Heart left ventricle (tissue), 16 donors: ENCODE measurements at regions not wholly inside any gene's neighbourhood (a gene's known extent, or its start where the extent isn't known, plus 50 kb on each side); places are given as distances from the start of the nearest gene placed in this dataset.

Experiments used
- ATAC-seq, 4 donors: fragments of 200-7000 bp; cut with Tn5 transposase; one replicate each; pipeline ENCODE4 v1.9.1; 2020 to 2022; ENCODE audit warnings: moderate library complexity in 4 of 4, mild to moderate bottlenecking in 3 of 4, moderate number of reproducible peaks in 1 of 4
- DNase-seq, 5 donors: peaks; one replicate each; pipeline ENCODE4 v3.0.0-alpha.2; 2020
- H3K27ac ChIP-seq, 12 donors: fragments of 200-600 bp; sonication (generic) in 4 of 12; one replicate each; pipeline versions ENCODE4 v1.5.0 to v1.8.0; 2016 to 2022; ENCODE audit warnings: mild to moderate bottlenecking in 2 of 12
- H3K27me3 ChIP-seq, 9 donors: fragments of 200-600 bp; sonication (generic) in 2 of 9; one replicate each; pipeline versions ENCODE4 v1.5.1 to v1.8.0; 2016 to 2022; ENCODE audit warnings: mild to moderate bottlenecking in 3 of 9
- H3K36me3 ChIP-seq, 9 donors: fragments of 200-600 bp; sonication (generic) in 2 of 9; one replicate each; pipeline versions ENCODE4 v1.5.0 to v1.8.0; 2018 to 2022; ENCODE audit warnings: mild to moderate bottlenecking in 2 of 9
- H3K4me1 ChIP-seq, 12 donors: fragments of 200-600 bp; sonication (generic) in 4 of 12; one replicate each; pipeline versions ENCODE4 v1.5.0 to v1.8.0; 2016 to 2022; ENCODE audit warnings: mild to moderate bottlenecking in 3 of 12
- H3K4me3 ChIP-seq, 12 donors: fragments of 200-600 bp; sonication (generic) in 4 of 12; one replicate each; pipeline versions ENCODE4 v1.5.0 to v1.8.0; 2017 to 2022; ENCODE audit warnings: mild to moderate bottlenecking in 9 of 12, moderate library complexity in 4 of 12
- H3K9me3 ChIP-seq, 12 donors: fragments of 200-600 bp; sonication (generic) in 4 of 12; one replicate each; pipeline versions ENCODE4 v1.5.0 to v1.8.0; 2016 to 2022; ENCODE audit warnings: mild to moderate bottlenecking in 1 of 12
- CTCF ChIP-seq, 12 donors: fragments of 200-600 bp; sonication (generic) in 4 of 12; IDR thresholded peaks; one replicate each; pipeline versions ENCODE4 v1.5.0 to v1.8.0; 2018 to 2022; ENCODE audit warnings: antibody characterized with exemption in 12 of 12, mild to moderate bottlenecking in 5 of 12
- POLR2A ChIP-seq, 2 donors: fragments of 450-650 bp; IDR thresholded peaks; one replicate each; pipeline ENCODE4 v1.6.1; 2017; ENCODE audit warnings: antibody characterized with exemption in 2 of 2, mild to moderate bottlenecking in 2 of 2, moderate library complexity in 2 of 2
- WGBS, 4 donors: extraction: QIAGEN DNeasy Blood & Tissue Kit in 2 of 4; methylation state at CpG; one replicate each; pipeline versions ENCODE4 v1.1.5 to v1.1.7; 2013 to 2018; 5-methylcytosine and 5-hydroxymethylcytosine counted together
- intact Hi-C, 10 donors: fragments of 100-400 bp; cut with DNase I; formaldehyde crosslinking; loops; one replicate each; pipeline versions ENCODE4 v1.11.1 to v1.14.2; 2022
- donor health status: ischemic (EF 13 %, LVEDD 7.1; RV severe dilation, severe dysfunction).
- donor health status: healthy with polysubstance abuse.
- donor health status: DM: no; HTN: yes; CAD: no.
- donor health status: DM: no; HTN: no; CAD: no.
- donor health status: ischemic (EF 25% LVEDD 6.9; RV normal size, moderate dysfunction).
- donor health status: ischemic (EF 25% LVEDD 5.7; RV mildly dilated, moderate dysfunction).
- donor health status: healthy.
- donor health status: DM: yes; HTN: yes; CAD: no.
- donor health status: ischemic (EF 35%, LVEDD 5.7; RV mildly dilated, moderate dysfunction).
- donor health status: nonischemic (EF 11% LVEDD 7.7; RV severe dilation, severe dysfunction).
- donor health status: DM: yes; HTN: yes; CAD: no.
- donor health status: PGD.
- donor health status: ischemic (EF 29% LVEDD 5.4; RV normal size, mild dysfunction).
- donor health status: nonischemic (EF 23%, LVEDD 6.1; RV moderate dilation, normal function).

GRCh38 chr2:6757215-6757614, 108.5 kb downstream of the CMPK2 start:
- H3K9me3 ChIP-seq = no peaks in the 10 kb centered on the region
- intact Hi-C loops = no loop called here
- H3K4me3 ChIP-seq = no peak overlapping the region
- H3K36me3 ChIP-seq = no peaks in the 10 kb centered on the region
- H3K4me1 ChIP-seq = no peaks in the 10 kb centered on the region
- TF ChIP-seq CTCF (IDR thresholded peaks at IDR 0.05) = no peak
- TF ChIP-seq POLR2A (IDR thresholded peaks at IDR 0.05) = no peak
- H3K27me3 ChIP-seq = peaks cover 0 to 20% (median 0%) of the 10 kb centered on the region in 9 donors
- no peak overlapping the region for H3K27ac ChIP-seq
- no peak for DNase-seq
- WGBS, 4 donors = 85 to 95% (median 89%) methylated on average over 10 of the region's 10 CpGs
- ATAC-seq = no peak

DNA sequence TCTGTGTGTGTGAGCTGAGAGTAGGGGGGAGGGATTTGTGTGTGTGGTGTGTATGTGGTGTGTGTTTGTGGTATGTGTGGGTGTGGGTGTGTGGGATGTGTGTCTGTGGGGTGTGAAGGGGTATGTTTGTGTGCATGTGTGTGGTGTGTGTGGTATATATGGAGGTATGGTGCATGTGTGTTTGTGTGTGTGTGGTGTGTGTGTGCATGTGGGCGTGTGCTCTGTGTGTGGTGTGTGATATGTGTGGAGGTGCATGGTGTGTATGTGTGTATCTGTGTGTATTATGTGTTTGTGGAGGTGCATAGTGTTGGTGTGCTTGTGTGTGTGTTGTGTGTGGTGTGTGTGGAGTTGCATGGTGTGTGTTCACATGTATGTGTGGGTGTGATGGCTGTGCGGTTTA, 106.0 kb downstream of the CMPK2 start:
- no peak for DNase-seq
- TF ChIP-seq CTCF (IDR thresholded peaks at IDR 0.05) = no peak
- TF ChIP-seq POLR2A (IDR thresholded peaks at IDR 0.05) = no peak
- Histone ChIP-seq H3K4me3 (no peak overlapping the region), H3K27me3 (peaks cover 0 to 14% (median 0%) of the 10 kb centered on the region in 9 donors), H3K27ac (no peak overlapping the region), H3K4me1 (no peaks in the 10 kb centered on the region), H3K36me3 (no peaks in the 10 kb centered on the region), H3K9me3 (no peaks in the 10 kb centered on the region)
- intact Hi-C loops = no loop called here
- WGBS, 4 donors = 87 to 98% (median 95%) methylated on average over 2 of the region's 2 CpGs
- ATAC-seq = peak in 1 of 4 donors; percentile 33

DNA sequence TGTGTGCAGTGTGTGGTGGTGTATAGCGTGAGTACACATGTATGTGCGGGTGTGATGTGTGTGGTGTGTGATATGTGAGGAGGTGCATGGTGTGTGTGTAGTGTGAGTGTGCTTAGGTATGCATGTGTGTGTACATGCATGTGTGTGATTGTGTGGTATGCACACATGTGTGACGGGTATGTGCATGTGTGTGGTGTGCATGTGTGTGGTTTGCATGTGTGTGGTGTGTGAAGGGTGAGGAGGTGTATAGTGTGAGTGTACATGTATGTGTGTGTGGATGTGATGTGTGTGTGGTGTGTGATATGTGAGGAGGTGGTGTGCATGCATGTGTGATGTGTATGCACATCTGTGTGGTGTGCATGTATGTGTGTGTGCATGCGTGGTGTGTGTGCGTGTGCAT, 105.6 kb downstream of the CMPK2 start:
- H3K27ac ChIP-seq = no peak overlapping the region
- no peak for DNase-seq
- H3K4me3 ChIP-seq = no peak overlapping the region
- peaks cover 0 to 14% (median 0%) of the 10 kb centered on the region in 9 donors for H3K27me3 ChIP-seq
- 87 to 98% (median 96%) methylated on average over 5 of the region's 5 CpGs for WGBS, 4 donors
- intact Hi-C loops = no loop called here
- no peaks in the 10 kb centered on the region for H3K36me3 ChIP-seq
- H3K9me3 ChIP-seq = no peaks in the 10 kb centered on the region
- ATAC-seq = no peak
- H3K4me1 ChIP-seq = no peaks in the 10 kb centered on the region
- TF ChIP-seq POLR2A (IDR thresholded peaks at IDR 0.05) (no peak), CTCF (IDR thresholded peaks at IDR 0.05) (no peak)

GRCh38 chr2:6764968-6765723, 100.6 kb downstream of the CMPK2 start:
- no peak for ATAC-seq
- intact Hi-C loops = no loop called here
- WGBS, 4 donors = 94 to 96% (median 95%) methylated on average over 9 of the region's 9 CpGs

More at GRCh38 chr2:6764968-6765723, 100.6 kb downstream of the CMPK2 start:
- H3K4me3 ChIP-seq = no peak overlapping the region
- no peak overlapping the region for H3K27ac ChIP-seq
- no peaks in the 10 kb centered on the region for H3K4me1 ChIP-seq
- no peaks in the 10 kb centered on the region for H3K9me3 ChIP-seq
- peaks cover 0 to 3% (median 0%) of the 10 kb centered on the region in 9 donors for H3K27me3 ChIP-seq
- TF ChIP-seq CTCF (IDR thresholded peaks at IDR 0.05) = no peak
- TF ChIP-seq POLR2A (IDR thresholded peaks at IDR 0.05) = no peak
- DNase-seq = no peak
- no peaks in the 10 kb centered on the region for H3K36me3 ChIP-seq
